PC-3 (cell line): ENCODE measurements at regions not wholly inside any gene's neighbourhood (a gene's known extent, or its start where the extent isn't known, plus 50 kb on each side); places are given as distances from the start of the nearest gene placed in this dataset.

Experiments used
- ATAC-seq: fragments of 200-7000 bp; cut with Tn5 transposase; 2 replicates; pipeline ENCODE4 v1.9.1; 2020; ENCODE audit warnings: mild to moderate bottlenecking, moderate library complexity
- BruUV-seq: library from RNA; stranded (reverse); fragments of 400-500 nt; replicated peaks from 2 replicates; lab custom pipeline; 2021; lab: Mats Ljungman, UMichigan
- CTCF ChIA-PET: fragments of 300-600 bp; sonication (Branson Sonifier 250); formaldehyde crosslinking; loops from one replicate; lab custom pipeline; 2022; ENCODE audit warnings: antibody characterized with exemption; lab: Charles Lee
- POLR2A ChIA-PET: fragments of 300-600 bp; sonication (Branson Sonifier 250); formaldehyde crosslinking; loops from one replicate; lab custom pipeline; 2022; ENCODE audit warnings: antibody characterized with exemption; ENCODE audit not compliant: unreplicated experiment; lab: Charles Lee
- DNase-seq: peaks from one replicate; pipeline ENCODE4 v3.0.0-alpha.2; 2015
- H2AFZ ChIP-seq: fragments of 300-600 bp; sonication (generic); 2 replicates; pipeline ENCODE4 v1.6.0; 2016; ENCODE audit warnings: antibody characterized with exemption, low read length
- H3F3A ChIP-seq: fragments of 300-600 bp; sonication (generic); one replicate; pipeline ENCODE4 v1.6.0; 2017; ENCODE audit warnings: antibody characterized with exemption, low read length, control low read depth, mild to moderate bottlenecking; ENCODE audit not compliant: unreplicated experiment
- H3K27ac ChIP-seq: fragments of 300-600 bp; sonication (generic); 2 replicates; pipeline ENCODE4 v1.5.1; 2016; ENCODE audit warnings: mild to moderate bottlenecking, low read length
- H3K27me3 ChIP-seq: fragments of 300-600 bp; sonication (generic); 2 replicates; pipeline ENCODE4 v1.6.1; 2016; ENCODE audit warnings: low read length, mixed read lengths
- H3K36me3 ChIP-seq: fragments of 300-600 bp; sonication (generic); 2 replicates; pipeline ENCODE4 v1.6.1; 2016; ENCODE audit warnings: low read depth, mixed run types, low read length, mixed read lengths
- H3K4me1 ChIP-seq: fragments of 300-600 bp; sonication (generic); 2 replicates; pipeline ENCODE4 v1.5.1; 2016; ENCODE audit warnings: low read length; ENCODE audit not compliant: insufficient read depth
- H3K4me2 ChIP-seq: fragments of 300-600 bp; sonication (generic); 2 replicates; pipeline ENCODE4 v1.6.0; 2016; ENCODE audit warnings: low read length
- H3K4me3 ChIP-seq: fragments of 300-600 bp; sonication (generic); 2 replicates; pipeline ENCODE4 v1.5.1; 2016; ENCODE audit warnings: mild to moderate bottlenecking, low read length, mixed read lengths
- H3K79me2 ChIP-seq: fragments of 300-600 bp; sonication (generic); 2 replicates; pipeline ENCODE4 v1.6.1; 2017; ENCODE audit warnings: low read length, mixed read lengths
- H3K9ac ChIP-seq: fragments of 300-600 bp; sonication (generic); 2 replicates; pipeline ENCODE4 v1.6.0; 2016; ENCODE audit warnings: mild to moderate bottlenecking, low read length
- H3K9me2 ChIP-seq: fragments of 300-600 bp; sonication (generic); replicated peaks from 2 replicates; pipeline ENCODE4 v1.6.1; 2016; ENCODE audit warnings: mixed run types, low read length, mixed read lengths
- H3K9me3 ChIP-seq: fragments of 300-600 bp; sonication (generic); 2 replicates; pipeline ENCODE4 v1.6.1; 2016; ENCODE audit warnings: low read length, mixed read lengths
- H4K20me1 ChIP-seq: fragments of 300-600 bp; sonication (generic); 2 replicates; pipeline ENCODE4 v1.6.1; 2016; ENCODE audit warnings: low read length, mixed read lengths
- EZH2 ChIP-seq: fragments of 300-600 bp; sonication (generic); IDR thresholded peaks from one replicate; pipeline ENCODE4 v1.6.1; 2017; ENCODE audit warnings: antibody characterized with exemption, mild to moderate bottlenecking, low read length; ENCODE audit not compliant: unreplicated experiment
- EZH2phosphoT487 ChIP-seq: fragments of 300-600 bp; sonication (generic); IDR thresholded peaks from 2 replicates; pipeline ENCODE4 v1.6.1; 2018; ENCODE audit warnings: mild to moderate bottlenecking, antibody characterized with exemption, low read length, borderline replicate concordance
- intact Hi-C: fragments of 100-400 bp; cut with micrococcal nuclease; formaldehyde crosslinking; loops from 2 replicates; pipeline ENCODE4 v1.9.0; 2023
- TF ChIP-seq, protein P1 (sequence below): fragments of 300-600 bp; sonication (generic); conservative IDR thresholded peaks from 2 replicates; pipeline ENCODE4 v1.5.1; 2017; ENCODE audit warnings: antibody characterized with exemption, low read depth, mild to moderate bottlenecking, low read length

DNA sequence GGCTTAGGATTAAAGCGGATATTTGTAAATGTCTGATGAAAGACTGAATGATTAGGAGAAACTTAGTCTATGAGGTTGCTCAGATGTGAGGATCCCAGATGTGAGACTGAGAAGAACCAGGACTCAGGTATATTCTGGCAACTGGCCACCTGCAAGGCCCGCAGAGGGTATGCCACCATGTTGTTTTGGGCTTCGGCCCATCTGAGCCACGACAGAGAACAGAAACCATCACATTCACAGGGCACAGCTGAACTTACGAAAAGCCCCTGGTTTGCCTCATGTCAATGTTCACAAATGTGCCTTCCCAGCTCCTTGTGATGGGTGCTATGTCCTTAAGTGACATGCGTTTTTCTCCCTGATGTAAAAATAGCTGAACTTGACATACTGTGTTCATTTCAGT lies 412.5 kb upstream of the RORA start:
- H3K27me3 ChIP-seq, result peaks cover 47% of the 10 kb centered on the region
- no peaks in the 10 kb centered on the region for H3K9me2 ChIP-seq
- H4K20me1 ChIP-seq, result no peaks in the 10 kb centered on the region
- ChIA-PET CTCF (no interaction called here), POLR2A (no interaction called here)
- BruUV-seq, result no TSS peak
- no peak for TF ChIP-seq EZH2
- no peak for TF ChIP-seq EZH2phosphoT487
- TF ChIP-seq, protein P1, sequence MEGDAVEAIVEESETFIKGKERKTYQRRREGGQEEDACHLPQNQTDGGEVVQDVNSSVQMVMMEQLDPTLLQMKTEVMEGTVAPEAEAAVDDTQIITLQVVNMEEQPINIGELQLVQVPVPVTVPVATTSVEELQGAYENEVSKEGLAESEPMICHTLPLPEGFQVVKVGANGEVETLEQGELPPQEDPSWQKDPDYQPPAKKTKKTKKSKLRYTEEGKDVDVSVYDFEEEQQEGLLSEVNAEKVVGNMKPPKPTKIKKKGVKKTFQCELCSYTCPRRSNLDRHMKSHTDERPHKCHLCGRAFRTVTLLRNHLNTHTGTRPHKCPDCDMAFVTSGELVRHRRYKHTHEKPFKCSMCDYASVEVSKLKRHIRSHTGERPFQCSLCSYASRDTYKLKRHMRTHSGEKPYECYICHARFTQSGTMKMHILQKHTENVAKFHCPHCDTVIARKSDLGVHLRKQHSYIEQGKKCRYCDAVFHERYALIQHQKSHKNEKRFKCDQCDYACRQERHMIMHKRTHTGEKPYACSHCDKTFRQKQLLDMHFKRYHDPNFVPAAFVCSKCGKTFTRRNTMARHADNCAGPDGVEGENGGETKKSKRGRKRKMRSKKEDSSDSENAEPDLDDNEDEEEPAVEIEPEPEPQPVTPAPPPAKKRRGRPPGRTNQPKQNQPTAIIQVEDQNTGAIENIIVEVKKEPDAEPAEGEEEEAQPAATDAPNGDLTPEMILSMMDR, result no peak
- no peaks in the 10 kb centered on the region for H3K36me3 ChIP-seq
- H3K9me3 ChIP-seq, result no peaks in the 10 kb centered on the region
- DNase-seq (no peak), ATAC-seq (no peak)
- no peak overlapping the region for H3K27ac ChIP-seq
- H2AFZ ChIP-seq, result no peak overlapping the region
- H3K4me1 ChIP-seq, result no peaks in the 10 kb centered on the region
- no peaks in the 10 kb centered on the region for H3F3A ChIP-seq
- no peak overlapping the region for H3K9ac ChIP-seq
- no peak overlapping the region for H3K4me3 ChIP-seq
- H3K4me2 ChIP-seq, result no peak overlapping the region
- intact Hi-C loops, result no loop called here
- H3K79me2 ChIP-seq, result no peaks in the 10 kb centered on the region

DNA sequence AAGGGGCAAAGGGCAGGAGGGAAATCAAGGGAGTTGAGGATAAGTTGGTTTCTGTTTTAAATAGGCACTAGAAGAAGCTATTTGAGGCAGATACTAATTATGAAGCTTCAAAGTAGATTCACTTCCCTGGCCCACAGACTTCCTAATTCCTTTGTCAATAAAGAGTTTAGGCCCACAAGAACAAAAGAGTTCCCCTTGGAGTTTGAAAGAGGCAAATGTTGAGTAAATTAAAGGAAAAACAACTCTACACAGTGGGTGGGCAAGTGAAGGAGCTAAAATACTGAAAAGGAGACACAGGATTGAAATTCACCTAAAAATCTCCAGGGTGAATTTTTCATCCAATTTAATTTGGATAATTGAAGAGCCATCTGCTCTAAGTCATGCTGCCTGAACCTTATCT lies 411.7 kb upstream of the RORA start:
- no peak overlapping the region for H3K4me3 ChIP-seq
- ChIA-PET CTCF (no interaction called here), POLR2A (no interaction called here)
- H3K79me2 ChIP-seq, result no peaks in the 10 kb centered on the region
- intact Hi-C loops, result no loop called here
- H2AFZ ChIP-seq, result no peak overlapping the region
- TF ChIP-seq, protein P1, result no peak
- TF ChIP-seq EZH2 (no peak), EZH2phosphoT487 (no peak)
- no peak overlapping the region for H3K4me2 ChIP-seq
- ATAC-seq, result no peak
- no TSS peak for BruUV-seq
- no peak overlapping the region for H3K27ac ChIP-seq
- no peaks in the 10 kb centered on the region for H3K9me3 ChIP-seq
- no peak for DNase-seq
- peaks cover 42% of the 10 kb centered on the region for H3K27me3 ChIP-seq
- no peaks in the 10 kb centered on the region for H3K4me1 ChIP-seq
- H3K36me3 ChIP-seq, result no peaks in the 10 kb centered on the region
- no peak overlapping the region for H3K9ac ChIP-seq
- H4K20me1 ChIP-seq, result no peaks in the 10 kb centered on the region
- H3F3A ChIP-seq, result no peaks in the 10 kb centered on the region
- H3K9me2 ChIP-seq, result no peaks in the 10 kb centered on the region

DNA sequence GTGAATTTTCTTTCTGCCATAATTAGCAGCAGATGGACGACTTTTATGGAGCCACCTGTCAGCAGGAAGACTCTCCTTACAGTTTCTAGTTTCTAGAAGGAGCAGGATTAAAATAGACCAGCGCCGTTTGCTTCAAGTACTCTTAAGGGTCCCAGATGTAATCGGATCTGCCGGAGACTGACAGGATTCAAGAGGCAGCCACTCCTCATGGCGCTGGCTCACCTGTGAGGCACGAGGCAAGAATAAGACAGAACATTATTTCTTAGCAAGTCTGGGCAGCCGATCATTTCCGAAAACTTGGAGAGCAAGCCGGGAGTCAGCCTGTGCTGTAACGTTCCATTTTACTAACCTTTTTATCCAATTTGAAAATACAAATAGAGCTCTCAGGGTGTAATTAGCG lies 410.4 kb upstream of the RORA start:
- H3K79me2 ChIP-seq, result no peaks in the 10 kb centered on the region
- no peak overlapping the region for H3K4me2 ChIP-seq
- POLR2A ChIA-PET, result no interaction called here
- H3K9ac ChIP-seq, result no peak overlapping the region
- H3K4me3 ChIP-seq, result no peak overlapping the region
- no TSS peak for BruUV-seq
- no peak for ATAC-seq
- no peak for DNase-seq
- no peaks in the 10 kb centered on the region for H3K36me3 ChIP-seq
- H3K9me3 ChIP-seq, result no peaks in the 10 kb centered on the region
- H3F3A ChIP-seq, result no peaks in the 10 kb centered on the region
- H2AFZ ChIP-seq, result no peak overlapping the region
- no peaks in the 10 kb centered on the region for H4K20me1 ChIP-seq
- TF ChIP-seq, protein P1, result no peak
- CTCF ChIA-PET, result no interaction called here
- peaks cover 37% of the 10 kb centered on the region for H3K27me3 ChIP-seq
- H3K27ac ChIP-seq, result no peak overlapping the region
- no peaks in the 10 kb centered on the region for H3K4me1 ChIP-seq
- H3K9me2 ChIP-seq, result no peaks in the 10 kb centered on the region
- intact Hi-C loops, result no loop called here
